C4-2B (cell line): ENCODE measurements at regions not wholly inside any gene's neighbourhood (a gene's known extent, or its start where the extent isn't known, plus 50 kb on each side); places are given as distances from the start of the nearest gene placed in this dataset.

Source experiments
- ZFX ChIP-seq: fragments of 450-650 bp; IDR thresholded peaks from 2 replicates; pipeline ENCODE4 v1.6.1; 2017
- TF ChIP-seq, protein P1 (sequence below): fragments of 450-650 bp; conservative IDR thresholded peaks from 2 replicates; pipeline ENCODE4 v1.5.1; 2017; ENCODE audit warnings: mild to moderate bottlenecking

DNA sequence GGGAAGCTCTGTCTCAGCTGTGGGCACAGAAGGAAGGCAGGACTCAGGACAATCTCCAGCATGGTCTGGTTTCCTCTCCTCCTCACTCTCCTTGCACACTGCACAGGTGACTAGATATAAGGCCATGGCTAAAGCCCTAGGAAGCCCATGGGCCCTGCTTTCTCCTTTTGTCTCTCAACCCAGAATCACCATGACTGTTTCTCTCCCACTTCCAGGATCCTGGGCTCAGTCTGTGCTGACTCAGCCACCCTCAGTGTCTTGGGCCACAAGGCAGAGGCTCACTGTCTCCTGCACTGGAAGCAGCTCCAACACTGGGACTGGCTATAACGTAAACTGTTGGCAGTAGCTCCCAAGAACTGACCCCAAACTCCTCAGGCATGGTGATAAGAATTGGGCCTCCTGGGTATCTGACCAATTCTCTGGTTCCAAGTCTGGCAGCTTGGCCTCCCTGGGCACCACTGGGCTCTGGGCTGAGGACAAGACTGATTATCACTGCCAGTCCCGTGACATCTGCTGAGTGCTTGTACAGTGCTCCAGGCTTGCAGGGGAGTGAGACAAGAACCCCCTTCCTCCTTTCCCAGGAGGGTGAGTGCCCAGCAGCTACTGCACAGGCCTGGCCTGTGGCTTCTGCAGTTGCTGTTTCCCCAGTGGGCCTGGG lies 104.0 kb upstream of the TOP3B start:
- TF ChIP-seq, protein P1, sequence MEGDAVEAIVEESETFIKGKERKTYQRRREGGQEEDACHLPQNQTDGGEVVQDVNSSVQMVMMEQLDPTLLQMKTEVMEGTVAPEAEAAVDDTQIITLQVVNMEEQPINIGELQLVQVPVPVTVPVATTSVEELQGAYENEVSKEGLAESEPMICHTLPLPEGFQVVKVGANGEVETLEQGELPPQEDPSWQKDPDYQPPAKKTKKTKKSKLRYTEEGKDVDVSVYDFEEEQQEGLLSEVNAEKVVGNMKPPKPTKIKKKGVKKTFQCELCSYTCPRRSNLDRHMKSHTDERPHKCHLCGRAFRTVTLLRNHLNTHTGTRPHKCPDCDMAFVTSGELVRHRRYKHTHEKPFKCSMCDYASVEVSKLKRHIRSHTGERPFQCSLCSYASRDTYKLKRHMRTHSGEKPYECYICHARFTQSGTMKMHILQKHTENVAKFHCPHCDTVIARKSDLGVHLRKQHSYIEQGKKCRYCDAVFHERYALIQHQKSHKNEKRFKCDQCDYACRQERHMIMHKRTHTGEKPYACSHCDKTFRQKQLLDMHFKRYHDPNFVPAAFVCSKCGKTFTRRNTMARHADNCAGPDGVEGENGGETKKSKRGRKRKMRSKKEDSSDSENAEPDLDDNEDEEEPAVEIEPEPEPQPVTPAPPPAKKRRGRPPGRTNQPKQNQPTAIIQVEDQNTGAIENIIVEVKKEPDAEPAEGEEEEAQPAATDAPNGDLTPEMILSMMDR = no peak
- TF ChIP-seq ZFX = no peak
